B cell (primary cell): ENCODE measurements at regions not wholly inside any gene's neighbourhood (a gene's known extent, or its start where the extent isn't known, plus 50 kb on each side); places are given as distances from the start of the nearest gene placed in this dataset.

ENCODE experiments used
- EZH2 ChIP-seq: IDR thresholded peaks from 2 replicates; pipeline ENCODE4 v1.6.1; 2012; ENCODE audit warnings: borderline replicate concordance, low read depth, mild to moderate bottlenecking, moderate library complexity, low read length; ENCODE audit not compliant: insufficient read depth, poor library complexity, severe bottlenecking
- TF ChIP-seq, protein P1 (sequence below): fragments of 200-600 bp; IDR thresholded peaks from one replicate; pipeline ENCODE4 v1.8.0; 2022; ENCODE audit warnings: antibody characterized with exemption, mild to moderate bottlenecking

- TF ChIP-seq, protein P1, sequence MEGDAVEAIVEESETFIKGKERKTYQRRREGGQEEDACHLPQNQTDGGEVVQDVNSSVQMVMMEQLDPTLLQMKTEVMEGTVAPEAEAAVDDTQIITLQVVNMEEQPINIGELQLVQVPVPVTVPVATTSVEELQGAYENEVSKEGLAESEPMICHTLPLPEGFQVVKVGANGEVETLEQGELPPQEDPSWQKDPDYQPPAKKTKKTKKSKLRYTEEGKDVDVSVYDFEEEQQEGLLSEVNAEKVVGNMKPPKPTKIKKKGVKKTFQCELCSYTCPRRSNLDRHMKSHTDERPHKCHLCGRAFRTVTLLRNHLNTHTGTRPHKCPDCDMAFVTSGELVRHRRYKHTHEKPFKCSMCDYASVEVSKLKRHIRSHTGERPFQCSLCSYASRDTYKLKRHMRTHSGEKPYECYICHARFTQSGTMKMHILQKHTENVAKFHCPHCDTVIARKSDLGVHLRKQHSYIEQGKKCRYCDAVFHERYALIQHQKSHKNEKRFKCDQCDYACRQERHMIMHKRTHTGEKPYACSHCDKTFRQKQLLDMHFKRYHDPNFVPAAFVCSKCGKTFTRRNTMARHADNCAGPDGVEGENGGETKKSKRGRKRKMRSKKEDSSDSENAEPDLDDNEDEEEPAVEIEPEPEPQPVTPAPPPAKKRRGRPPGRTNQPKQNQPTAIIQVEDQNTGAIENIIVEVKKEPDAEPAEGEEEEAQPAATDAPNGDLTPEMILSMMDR, result no peak
- no peak for TF ChIP-seq EZH2
Measured at GRCh38 chr6:45717715-45718114, 297.9 kb downstream of the CLIC5 start.
